ENCODE measurements at regions not wholly inside any gene's neighbourhood (a gene's known extent, or its start where the extent isn't known, plus 50 kb on each side); places are given as distances from the start of the nearest gene placed in this dataset.
A peak's percentile ranks its signal among the peaks of the same experiment; 100 is the strongest.

GRCh38 chr6:166006900-166007301, 160.8 kb downstream of the TBXT start:
- DNase-seq (ENCODE audit: low read depth in 1 of 2, low spot score in 1 of 2), result peak in 1 of 2 experiments; percentile 0
- Histone ChIP-seq H3K27me3 (ENCODE audit: insufficient read depth, poor library complexity, severe bottlenecking) (peaks cover 45% of the 10 kb centered on the region), H3K4me3 (replicated peaks; ENCODE audit: insufficient read depth, low read length) (no peak overlapping the region), H3K27ac (replicated peaks) (no peak overlapping the region)
- no peak for TF ChIP-seq REST (IDR thresholded peaks at IDR 0.05; ENCODE audit: insufficient replicate concordance, low read depth)
- TF ChIP-seq CTCF (IDR thresholded peaks at IDR 0.05; ENCODE audit: insufficient read depth, low read length), result no peak
- no peak for TF ChIP-seq POLR2AphosphoS5 (IDR thresholded peaks at IDR 0.05; ENCODE audit: low read depth)
- no peak for TF ChIP-seq GABPA (IDR thresholded peaks at IDR 0.05; ENCODE audit: low read depth)
- TF ChIP-seq SPI1 (IDR thresholded peaks at IDR 0.05; ENCODE audit: borderline replicate concordance, low read depth), result no peak

- DNase-seq (ENCODE audit: low read depth in 1 of 2, low spot score in 1 of 2), result peak in 1 of 2 experiments; percentile 0
- no peak for TF ChIP-seq REST (IDR thresholded peaks at IDR 0.05; ENCODE audit: insufficient replicate concordance, low read depth)
- TF ChIP-seq POLR2AphosphoS5 (IDR thresholded peaks at IDR 0.05; ENCODE audit: low read depth), result no peak
- H3K27ac ChIP-seq (replicated peaks), result no peak overlapping the region
- H3K4me3 ChIP-seq (replicated peaks; ENCODE audit: insufficient read depth, low read length), result no peak overlapping the region
- H3K27me3 ChIP-seq (ENCODE audit: insufficient read depth, poor library complexity, severe bottlenecking), result peaks cover 46% of the 10 kb centered on the region
Observed at GRCh38 chr6:166005944-166006899, 161.4 kb downstream of the TBXT start.

GRCh38 chr6:166005401-166005943, 162.2 kb downstream of the TBXT start:
- Histone ChIP-seq H3K27me3 (ENCODE audit: insufficient read depth, poor library complexity, severe bottlenecking) (peaks cover 46% of the 10 kb centered on the region), H3K27ac (replicated peaks) (no peak overlapping the region), H3K4me3 (replicated peaks; ENCODE audit: insufficient read depth, low read length) (no peak overlapping the region)
- no peak for DNase-seq (ENCODE audit: low read depth in 1 of 2, low spot score in 1 of 2)
- TF ChIP-seq POLR2AphosphoS5 (IDR thresholded peaks at IDR 0.05; ENCODE audit: low read depth), result no peak

- H3K27me3 ChIP-seq (ENCODE audit: insufficient read depth, poor library complexity, severe bottlenecking), result peaks cover 46% of the 10 kb centered on the region
- no peak overlapping the region for H3K4me3 ChIP-seq (replicated peaks; ENCODE audit: insufficient read depth, low read length)
- H3K27ac ChIP-seq (replicated peaks), result no peak overlapping the region
- DNase-seq (ENCODE audit: low read depth in 1 of 2, low spot score in 1 of 2), result no peak
- TF ChIP-seq POLR2AphosphoS5 (IDR thresholded peaks at IDR 0.05; ENCODE audit: low read depth), result no peak
- TF ChIP-seq REST (IDR thresholded peaks at IDR 0.05; ENCODE audit: insufficient replicate concordance, low read depth), result no peak
- no peak for TF ChIP-seq SPI1 (IDR thresholded peaks at IDR 0.05; ENCODE audit: borderline replicate concordance, low read depth)
- no peak for TF ChIP-seq GABPA (IDR thresholded peaks at IDR 0.05; ENCODE audit: low read depth)
- TF ChIP-seq CTCF (IDR thresholded peaks at IDR 0.05; ENCODE audit: insufficient read depth, low read length), result no peak
Observed at GRCh38 chr6:166004876-166005275, 162.8 kb downstream of the TBXT start.

Measured in HL-60 (cell line).